HUES6 (cell line): ENCODE measurements at regions not wholly inside any gene's neighbourhood (a gene's known extent, or its start where the extent isn't known, plus 50 kb on each side); places are given as distances from the start of the nearest gene placed in this dataset.
A peak's percentile ranks its signal among the peaks of the same experiment; 100 is the strongest.

Experiments
- H3K27ac ChIP-seq: 2 replicates; pipeline ENCODE4 v1.7.0; 2013; ENCODE audit warnings: low read depth, mild to moderate bottlenecking, low read length, inconsistent platforms
- H3K27me3 ChIP-seq: 2 replicates; pipeline ENCODE4 v1.6.1; 2013; ENCODE audit warnings: low read length; ENCODE audit not compliant: control insufficient read depth, insufficient read depth
- H3K36me3 ChIP-seq: 2 replicates; pipeline ENCODE4 v1.6.1; 2013; ENCODE audit warnings: low read length; ENCODE audit not compliant: control insufficient read depth, insufficient read depth
- H3K4me1 ChIP-seq: 2 replicates; pipeline ENCODE4 v1.6.1; 2013; ENCODE audit warnings: low read length; ENCODE audit not compliant: control insufficient read depth, insufficient read depth
- H3K4me3 ChIP-seq: 2 replicates; pipeline ENCODE4 v1.5.1; 2013; ENCODE audit warnings: low read depth, low read length
- H3K9ac ChIP-seq: one replicate; pipeline ENCODE4 v1.6.1; 2013; ENCODE audit warnings: mild to moderate bottlenecking, low read length
- H3K9me3 ChIP-seq: 2 replicates; pipeline ENCODE4 v1.6.1; 2013; ENCODE audit warnings: low read depth, low read length; ENCODE audit not compliant: control insufficient read depth, insufficient read depth

GRCh38 chr15:25059698-25060471 lies 105.1 kb downstream of the SNRPN start:
- Histone ChIP-seq H3K36me3 (peaks cover 100% of the 10 kb centered on the region), H3K4me3 (no peak overlapping the region), H3K27me3 (no peaks in the 10 kb centered on the region), H3K9me3 (peaks cover 100% of the 10 kb centered on the region), H3K4me1 (no peaks in the 10 kb centered on the region), H3K27ac (no peak overlapping the region), H3K9ac (no peak overlapping the region)

GRCh38 chr15:25060472-25060803 lies 105.7 kb downstream of the SNRPN start:
- Histone ChIP-seq H3K27me3 (no peaks in the 10 kb centered on the region), H3K9me3 (peaks cover 100% of the 10 kb centered on the region), H3K9ac (no peak overlapping the region), H3K27ac (no peak overlapping the region), H3K4me3 (no peak overlapping the region), H3K4me1 (no peaks in the 10 kb centered on the region), H3K36me3 (peaks cover 100% of the 10 kb centered on the region)

- Histone ChIP-seq H3K4me1 (no peaks in the 10 kb centered on the region), H3K9ac (no peak overlapping the region), H3K36me3 (peaks cover 100% of the 10 kb centered on the region), H3K4me3 (peak overlapping the region; percentile 1; the same call in 1 of the 2 replicates), H3K27me3 (no peaks in the 10 kb centered on the region), H3K9me3 (peaks cover 100% of the 10 kb centered on the region), H3K27ac (no peak overlapping the region)
Observed at GRCh38 chr15:25060996-25061620, 106.3 kb downstream of the SNRPN start.

- H3K27me3 ChIP-seq: no peaks in the 10 kb centered on the region
- no peak overlapping the region for H3K27ac ChIP-seq
- H3K4me3 ChIP-seq: no peak overlapping the region; the same call in 1 of the 2 replicates
- H3K36me3 ChIP-seq: peaks cover 100% of the 10 kb centered on the region
- no peaks in the 10 kb centered on the region for H3K4me1 ChIP-seq
- H3K9me3 ChIP-seq: peaks cover 100% of the 10 kb centered on the region
- no peak overlapping the region for H3K9ac ChIP-seq
Observed at GRCh38 chr15:25061808-25062550, 107.2 kb downstream of the SNRPN start.

GRCh38 chr15:25062551-25063430 lies 108.0 kb downstream of the SNRPN start:
- Histone ChIP-seq H3K4me3 (no peak overlapping the region), H3K9ac (no peak overlapping the region), H3K36me3 (peaks cover 100% of the 10 kb centered on the region), H3K4me1 (no peaks in the 10 kb centered on the region), H3K27ac (no peak overlapping the region), H3K27me3 (no peaks in the 10 kb centered on the region), H3K9me3 (peaks cover 100% of the 10 kb centered on the region)

GRCh38 chr15:25065286-25065685 lies 110.5 kb downstream of the SNRPN start:
- H3K9me3 ChIP-seq: peaks cover 100% of the 10 kb centered on the region
- H3K27ac ChIP-seq: no peak overlapping the region
- H3K36me3 ChIP-seq: peaks cover 100% of the 10 kb centered on the region

GRCh38 chr15:25065876-25066275 lies 111.1 kb downstream of the SNRPN start:
- peaks cover 100% of the 10 kb centered on the region for H3K9me3 ChIP-seq
- peaks cover 100% of the 10 kb centered on the region for H3K36me3 ChIP-seq
- no peak overlapping the region for H3K9ac ChIP-seq

More at GRCh38 chr15:25065286-25065685, 110.5 kb downstream of the SNRPN start:
- no peak overlapping the region for H3K9ac ChIP-seq
- no peaks in the 10 kb centered on the region for H3K4me1 ChIP-seq
- H3K4me3 ChIP-seq: no peak overlapping the region
- no peaks in the 10 kb centered on the region for H3K27me3 ChIP-seq

GRCh38 chr15:25066708-25067107 lies 111.9 kb downstream of the SNRPN start:
- no peaks in the 10 kb centered on the region for H3K27me3 ChIP-seq
- H3K4me1 ChIP-seq: no peaks in the 10 kb centered on the region
- H3K36me3 ChIP-seq: peaks cover 100% of the 10 kb centered on the region
- H3K4me3 ChIP-seq: 0 out of 2 replicates have a peak overlapping the region, but pooled peaks have one; percentile 8
- peaks cover 100% of the 10 kb centered on the region for H3K9me3 ChIP-seq
- no peak overlapping the region for H3K27ac ChIP-seq
- H3K9ac ChIP-seq: no peak overlapping the region

More at GRCh38 chr15:25065876-25066275, 111.1 kb downstream of the SNRPN start:
- no peak overlapping the region for H3K27ac ChIP-seq
- H3K4me3 ChIP-seq: no peak overlapping the region
- H3K4me1 ChIP-seq: no peaks in the 10 kb centered on the region
- no peaks in the 10 kb centered on the region for H3K27me3 ChIP-seq

- H3K4me1 ChIP-seq: no peaks in the 10 kb centered on the region
- peaks cover 100% of the 10 kb centered on the region for H3K36me3 ChIP-seq
- H3K9me3 ChIP-seq: peaks cover 100% of the 10 kb centered on the region
- H3K9ac ChIP-seq: no peak overlapping the region
- H3K4me3 ChIP-seq: no peak overlapping the region
- no peak overlapping the region for H3K27ac ChIP-seq
- no peaks in the 10 kb centered on the region for H3K27me3 ChIP-seq
Observed at GRCh38 chr15:25067725-25068309, 113.0 kb downstream of the SNRPN start.

GRCh38 chr15:25068696-25069095 lies 113.9 kb downstream of the SNRPN start:
- H3K4me1 ChIP-seq: no peaks in the 10 kb centered on the region
- peaks cover 99% of the 10 kb centered on the region for H3K9me3 ChIP-seq
- H3K27ac ChIP-seq: no peak overlapping the region
- H3K27me3 ChIP-seq: no peaks in the 10 kb centered on the region
- H3K9ac ChIP-seq: no peak overlapping the region
- peaks cover 100% of the 10 kb centered on the region for H3K36me3 ChIP-seq
- no peak overlapping the region for H3K4me3 ChIP-seq
